CD4-positive, CD25-positive, alpha-beta regulatory T cell (primary cell): ENCODE measurements at regions not wholly inside any gene's neighbourhood (a gene's known extent, or its start where the extent isn't known, plus 50 kb on each side); places are given as distances from the start of the nearest gene placed in this dataset.
A peak's percentile ranks its signal among the peaks of the same experiment; 100 is the strongest.
"Not testable (repeated sequence)": the region's sequence is repeated elsewhere in the genome, so short reads cannot be mapped to it uniquely, and the experiment has no call there.

Source experiments
- ATAC-seq, 2 donors: fragments of 150-1000 bp; cut with Tn5 transposase; one replicate each; pipeline ENCODE4 v1.10.0; 2021; ENCODE audit warnings: low read depth in 2 of 2, moderate number of reproducible peaks in 2 of 2, moderate library complexity in 1 of 2
- DNase-seq, 3 donors: peaks; one replicate each; pipeline versions ENCODE4 v3.0.0 to v3.0.0-alpha.2; 2012 to 2022; ENCODE audit warnings: mixed read lengths in 1 of 3
- H3K27ac ChIP-seq: one replicate; pipeline ENCODE4 v1.7.0; 2013; ENCODE audit warnings: mild to moderate bottlenecking, low read length; ENCODE audit not compliant: insufficient read depth, poor library complexity, severe bottlenecking
- H3K27me3 ChIP-seq: one replicate; pipeline ENCODE4 v1.7.0; 2013; ENCODE audit warnings: low read length; ENCODE audit not compliant: control insufficient read depth, insufficient read depth
- H3K36me3 ChIP-seq: one replicate; pipeline ENCODE4 v1.7.0; 2013; ENCODE audit warnings: mild to moderate bottlenecking, low read length, moderate library complexity; ENCODE audit not compliant: control insufficient read depth, insufficient read depth
- H3K4me1 ChIP-seq: 2 replicates; pipeline ENCODE4 v1.7.0; 2013; ENCODE audit warnings: mild to moderate bottlenecking, low read length; ENCODE audit not compliant: insufficient read depth, control insufficient read depth, poor library complexity, severe bottlenecking
- H3K4me3 ChIP-seq: one replicate; pipeline ENCODE4 v1.7.0; 2013; ENCODE audit warnings: low read depth, mild to moderate bottlenecking, low read length, moderate library complexity
- H3K9me3 ChIP-seq, 2 experiments: 1 replicate in 1 of 2; 2 replicates in 1 of 2; pipeline ENCODE4 v1.7.0; 2013; ENCODE audit warnings: low read length in 2 of 2, mild to moderate bottlenecking in 1 of 2, moderate library complexity in 1 of 2; ENCODE audit not compliant: control insufficient read depth in 2 of 2
- H3K27ac Mint-ChIP-seq, 3 donors: one replicate each; pipeline ENCODE4 v1.8.0; 2020 to 2022; ENCODE audit warnings: mild to moderate bottlenecking in 3 of 3, mixed read lengths in 3 of 3, moderate library complexity in 2 of 3
- H3K27me3 Mint-ChIP-seq: one replicate; pipeline ENCODE4 v1.8.0; 2022; ENCODE audit warnings: mild to moderate bottlenecking, mixed read lengths
- H3K36me3 Mint-ChIP-seq: one replicate; pipeline ENCODE4 v1.8.0; 2020; ENCODE audit warnings: mixed read lengths
- H3K4me1 Mint-ChIP-seq, 4 donors: one replicate each; pipeline ENCODE4 v1.8.0; 2020 to 2022; ENCODE audit warnings: mixed read lengths in 4 of 4, mild to moderate bottlenecking in 1 of 4
- H3K4me3 Mint-ChIP-seq, 4 donors: one replicate each; pipeline ENCODE4 v1.8.0; 2020 to 2022; ENCODE audit warnings: mild to moderate bottlenecking in 4 of 4, mixed read lengths in 4 of 4, moderate library complexity in 3 of 4
- H3K9me3 Mint-ChIP-seq, 7 donors: one replicate each; pipeline ENCODE4 v1.8.0; 2020 to 2022; ENCODE audit warnings: mixed read lengths in 7 of 7, mild to moderate bottlenecking in 3 of 7, moderate library complexity in 2 of 7

DNA sequence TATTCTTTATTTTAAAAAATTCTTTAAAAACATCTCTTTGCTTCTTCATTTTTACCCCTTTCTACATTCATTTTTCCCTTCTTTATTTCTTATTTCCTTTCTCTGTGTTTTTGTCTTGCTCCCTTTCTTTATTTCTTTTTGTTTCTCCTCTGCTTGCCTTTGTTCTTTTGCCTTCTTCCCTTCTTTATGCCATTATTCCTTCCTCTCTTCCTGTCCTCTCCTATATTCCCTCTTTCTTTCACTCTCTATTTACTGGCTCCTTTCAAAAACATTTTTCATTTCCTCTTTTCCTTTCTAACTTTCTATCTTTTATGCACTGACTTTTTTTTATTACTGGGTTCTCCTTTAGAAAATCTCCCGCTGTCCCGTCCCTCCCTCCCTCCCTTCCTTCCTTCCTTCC lies 102.2 kb downstream of the RBMX2 start:
- Mint-ChIP-seq H3K9me3 (peaks cover 0 to 2% (median 0%) of the 10 kb centered on the region in 7 donors), H3K36me3 (no peaks in the 10 kb centered on the region), H3K4me3 (no peak overlapping the region), H3K4me1 (no peaks in the 10 kb centered on the region), H3K27me3 (peaks cover 7% of the 10 kb centered on the region), H3K27ac (no peak overlapping the region)
- Histone ChIP-seq H3K9me3 (no peaks in the 10 kb centered on the region), H3K27ac (no peak overlapping the region), H3K27me3 (no peaks in the 10 kb centered on the region), H3K4me3 (no peak overlapping the region), H3K36me3 (no peaks in the 10 kb centered on the region), H3K4me1 (no peaks in the 10 kb centered on the region)
- ATAC-seq: no peak
- no peak for DNase-seq

DNA sequence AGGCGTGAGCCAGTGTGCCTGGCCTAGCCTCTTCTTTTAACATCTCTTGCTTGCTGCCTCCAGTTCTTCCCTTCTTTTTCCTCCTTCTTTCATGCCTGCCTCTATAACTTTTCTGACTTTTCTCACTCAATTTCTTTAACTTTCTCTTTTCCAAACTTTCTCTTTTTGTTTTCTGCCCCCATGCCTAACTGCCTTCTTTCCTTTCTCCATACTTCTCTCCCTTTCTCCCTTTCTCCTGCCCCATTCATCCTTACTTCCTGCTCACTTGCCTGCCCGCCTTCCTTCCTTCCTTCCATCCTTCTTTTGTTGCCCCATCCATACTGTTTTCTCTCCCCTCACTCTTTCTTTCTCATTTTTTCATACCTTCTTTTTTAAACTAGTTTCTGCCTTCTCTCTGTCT lies 105.2 kb downstream of the RBMX2 start:
- no peaks in the 10 kb centered on the region for H3K4me1 ChIP-seq
- no peak overlapping the region for H3K27ac Mint-ChIP-seq
- no peaks in the 10 kb centered on the region for H3K36me3 Mint-ChIP-seq
- no peak overlapping the region for H3K27ac ChIP-seq
- H3K9me3 ChIP-seq: no peaks in the 10 kb centered on the region
- no peaks in the 10 kb centered on the region for H3K4me1 Mint-ChIP-seq
- DNase-seq (no peak), ATAC-seq (no peak)
- no peaks in the 10 kb centered on the region for H3K36me3 ChIP-seq
- H3K27me3 Mint-ChIP-seq: peaks cover 7% of the 10 kb centered on the region
- no peak overlapping the region for H3K4me3 ChIP-seq
- H3K4me3 Mint-ChIP-seq: no peak overlapping the region
- H3K9me3 Mint-ChIP-seq: peaks cover 0 to 2% (median 0%) of the 10 kb centered on the region in 7 donors
- no peaks in the 10 kb centered on the region for H3K27me3 ChIP-seq

DNA sequence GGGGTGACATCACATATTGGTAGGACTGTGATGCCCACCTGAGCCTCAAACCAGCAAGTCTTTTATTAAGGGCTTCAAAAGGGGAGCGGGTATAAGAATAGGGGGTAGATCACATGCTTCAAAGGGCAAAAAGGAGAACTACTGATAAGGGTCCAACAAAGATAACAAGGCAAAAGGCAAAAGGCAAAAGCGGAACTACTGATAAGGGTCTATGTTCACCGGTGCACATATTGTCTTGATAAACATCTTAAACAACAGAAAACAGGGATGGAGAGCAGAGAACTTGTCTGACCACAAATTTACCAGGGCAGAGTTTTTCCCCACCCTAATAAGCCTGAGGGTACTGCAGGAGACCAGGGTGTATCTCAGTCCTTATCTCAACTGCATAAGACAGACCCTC lies 110.7 kb downstream of the RBMX2 start:
- H3K4me3 ChIP-seq, H3K27ac Mint-ChIP-seq, H3K27me3 ChIP-seq, H3K27me3 Mint-ChIP-seq, H3K4me1 ChIP-seq, H3K4me3 Mint-ChIP-seq, DNase-seq, H3K36me3 ChIP-seq, H3K27ac ChIP-seq, H3K9me3 Mint-ChIP-seq, H3K4me1 Mint-ChIP-seq, H3K36me3 Mint-ChIP-seq, H3K9me3 ChIP-seq, ATAC-seq: not testable (repeated sequence)

DNA sequence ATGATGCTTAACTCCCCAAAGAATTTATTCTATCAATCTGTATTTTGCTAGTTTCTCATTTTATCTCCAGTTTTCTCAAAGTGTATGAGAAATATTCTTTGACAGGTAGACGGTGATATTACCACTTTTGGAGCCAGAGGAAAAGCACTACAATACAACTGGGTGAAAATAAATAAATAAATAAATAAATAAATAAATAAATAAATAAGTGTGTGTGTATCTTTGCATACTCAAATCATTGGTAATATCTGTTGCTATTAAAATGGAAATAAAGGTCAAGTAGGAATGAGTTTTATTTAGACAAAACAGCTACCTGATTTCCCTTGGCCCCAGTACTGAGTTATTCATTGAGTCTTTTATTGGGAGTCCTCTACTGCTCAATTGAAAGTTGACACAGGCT lies 114.3 kb downstream of the RBMX2 start:
- DNase-seq: no peak
- Mint-ChIP-seq H3K4me3 (no peak overlapping the region), H3K27me3 (peaks cover 4% of the 10 kb centered on the region), H3K9me3 (peaks cover 0 to 9% (median 5%) of the 10 kb centered on the region in 7 donors), H3K36me3 (no peaks in the 10 kb centered on the region), H3K27ac (no peak overlapping the region), H3K4me1 (no peaks in the 10 kb centered on the region)
- no peak overlapping the region for H3K27ac ChIP-seq
- no peaks in the 10 kb centered on the region for H3K27me3 ChIP-seq
- no peak overlapping the region for H3K4me3 ChIP-seq
- H3K4me1 ChIP-seq: no peaks in the 10 kb centered on the region
- H3K36me3 ChIP-seq: no peaks in the 10 kb centered on the region
- no peak for ATAC-seq
- H3K9me3 ChIP-seq: no peaks in the 10 kb centered on the region

DNA sequence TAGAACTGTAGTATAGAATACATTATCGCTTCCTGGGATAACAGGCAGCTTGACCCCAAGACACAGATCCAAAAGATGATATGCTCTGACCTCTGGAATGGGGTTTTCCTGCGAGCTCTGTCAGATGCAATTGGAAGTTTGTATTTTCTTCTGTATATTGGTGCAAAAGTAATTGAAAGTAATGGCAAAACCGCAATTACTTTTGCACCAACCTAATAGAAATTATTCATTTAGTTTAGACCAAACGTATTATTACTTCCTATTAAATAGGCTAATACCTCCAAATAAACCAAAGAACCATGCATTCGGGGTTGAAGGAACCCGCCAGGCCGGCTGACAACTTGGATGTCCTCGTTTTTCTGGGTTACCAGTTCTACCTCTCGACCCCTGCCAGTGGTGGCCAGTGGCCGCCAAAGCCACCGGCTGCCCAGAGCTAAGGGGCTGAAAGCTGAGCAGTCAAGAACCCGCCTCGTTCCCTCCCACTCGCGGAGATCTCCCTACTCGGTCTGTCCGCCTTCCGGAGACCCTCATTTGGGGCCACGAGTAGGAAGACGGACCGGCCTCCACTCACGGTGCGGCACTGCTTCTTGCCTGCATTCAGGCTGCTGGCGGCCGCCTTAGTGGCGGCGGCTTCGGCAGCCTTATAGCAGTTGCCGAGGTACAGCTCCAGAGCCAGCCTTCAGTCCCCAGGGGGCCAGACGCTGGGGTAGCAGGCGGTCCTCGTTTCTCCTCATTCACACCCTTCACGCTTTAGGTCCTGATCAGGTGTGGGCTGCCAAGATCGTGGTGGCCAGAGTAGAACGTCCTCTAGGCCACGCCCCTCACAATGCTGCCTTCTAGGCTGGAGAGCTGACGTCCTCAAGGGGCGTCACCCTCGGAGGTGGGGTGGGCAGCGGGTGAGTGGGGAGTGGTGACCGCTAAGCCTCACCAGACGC lies 121.9 kb downstream of the RBMX2 start:
- Mint-ChIP-seq H3K27ac (no peak overlapping the region), H3K9me3 (peaks cover 0 to 2% (median 0%) of the 10 kb centered on the region in 7 donors), H3K4me1 (peaks cover 0 to 8% (median 4%) of the 10 kb centered on the region in 4 donors), H3K36me3 (no peaks in the 10 kb centered on the region), H3K27me3 (peaks cover 4% of the 10 kb centered on the region), H3K4me3 (peak overlapping the region in 1 of 4 donors; percentile 43)
- Histone ChIP-seq H3K4me1 (no peaks in the 10 kb centered on the region), H3K36me3 (no peaks in the 10 kb centered on the region), H3K9me3 (no peaks in the 10 kb centered on the region), H3K27me3 (no peaks in the 10 kb centered on the region), H3K27ac (no peak overlapping the region), H3K4me3 (no peak overlapping the region)
- no peak for DNase-seq
- no peak for ATAC-seq

DNA sequence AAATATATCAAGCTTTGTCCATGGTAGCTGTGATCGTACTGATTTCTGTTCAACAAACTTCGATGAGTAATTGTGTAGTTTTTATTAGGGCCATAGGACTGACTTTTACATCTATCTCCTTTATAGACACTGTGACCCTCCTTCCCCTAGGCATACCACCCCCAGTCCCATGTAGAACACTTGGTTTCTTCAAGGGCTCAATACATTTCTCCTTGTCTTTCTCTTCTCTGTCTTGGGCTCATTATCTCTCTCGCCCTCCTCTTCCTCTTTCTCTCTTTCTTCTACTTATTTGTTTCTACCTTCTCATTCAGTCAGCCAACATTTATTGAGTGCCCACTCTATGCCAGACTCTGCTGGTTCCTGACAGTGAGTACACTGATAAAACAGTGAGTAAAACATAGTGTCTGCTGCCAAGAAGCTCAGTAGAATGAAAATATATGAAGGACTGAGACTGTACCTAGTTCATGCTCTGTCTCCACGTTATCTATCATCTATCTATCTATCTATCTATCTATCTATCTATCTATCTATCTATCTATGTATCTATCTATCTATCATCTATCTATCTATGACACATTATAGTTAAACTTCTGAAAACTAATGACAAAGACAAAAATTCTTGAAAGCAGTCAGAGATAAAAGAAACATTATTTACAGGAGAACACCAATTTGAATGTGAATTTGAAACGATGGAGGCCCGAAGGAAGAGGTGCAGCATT lies 122.8 kb downstream of the RBMX2 start:
- DNase-seq: no peak
- no peak for ATAC-seq
- Mint-ChIP-seq H3K4me3 (peak overlapping the region in 1 of 4 donors; percentile 12), H3K36me3 (no peaks in the 10 kb centered on the region), H3K9me3 (peaks cover 0 to 2% (median 0%) of the 10 kb centered on the region in 7 donors), H3K4me1 (peaks cover 0 to 8% (median 4%) of the 10 kb centered on the region in 4 donors), H3K27me3 (peaks cover 4% of the 10 kb centered on the region), H3K27ac (no peak overlapping the region)
- H3K9me3 ChIP-seq: no peaks in the 10 kb centered on the region
- no peaks in the 10 kb centered on the region for H3K27me3 ChIP-seq
- no peak overlapping the region for H3K4me3 ChIP-seq
- no peaks in the 10 kb centered on the region for H3K4me1 ChIP-seq
- H3K27ac ChIP-seq: no peak overlapping the region
- no peaks in the 10 kb centered on the region for H3K36me3 ChIP-seq

DNA sequence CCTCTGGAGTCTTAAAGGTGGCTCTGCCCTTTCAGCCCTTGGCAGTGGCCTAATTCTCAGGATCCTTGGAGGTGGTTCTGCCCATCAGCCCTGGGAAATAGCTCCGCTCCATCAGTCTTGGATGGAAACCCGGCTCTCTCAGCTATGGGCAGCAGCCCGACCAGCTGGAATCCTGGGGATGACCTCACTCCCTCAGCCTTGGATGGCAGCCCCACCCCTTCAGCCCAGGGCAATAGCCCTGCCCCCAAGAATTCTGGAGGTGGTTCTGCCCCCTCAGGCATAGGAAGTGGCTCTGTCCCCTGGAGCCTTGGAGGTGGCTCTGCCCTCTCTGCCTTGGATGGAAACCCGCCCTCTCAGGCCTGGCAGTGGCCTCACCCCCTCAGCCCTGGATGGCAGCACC lies 127.7 kb downstream of the RBMX2 start:
- Histone ChIP-seq H3K36me3 (no peaks in the 10 kb centered on the region), H3K9me3 (no peaks in the 10 kb centered on the region), H3K4me3 (no peak overlapping the region), H3K27me3 (no peaks in the 10 kb centered on the region), H3K4me1 (no peaks in the 10 kb centered on the region), H3K27ac (no peak overlapping the region)
- no peaks in the 10 kb centered on the region for H3K36me3 Mint-ChIP-seq
- ATAC-seq (no peak), DNase-seq (no peak)
- no peak overlapping the region for H3K27ac Mint-ChIP-seq
- peaks cover 0 to 2% (median 0%) of the 10 kb centered on the region in 7 donors for H3K9me3 Mint-ChIP-seq
- no peak overlapping the region for H3K4me3 Mint-ChIP-seq
- peaks cover 0 to 8% (median 2%) of the 10 kb centered on the region in 4 donors for H3K4me1 Mint-ChIP-seq
- H3K27me3 Mint-ChIP-seq: peaks cover 10% of the 10 kb centered on the region
